ENCODE measurements at regions not wholly inside any gene's neighbourhood (a gene's known extent, or its start where the extent isn't known, plus 50 kb on each side); places are given as distances from the start of the nearest gene placed in this dataset.

- no peak overlapping the region for H3K4me3 ChIP-seq (ENCODE audit: low read depth, low read length)
- TF ChIP-seq CTCF (IDR thresholded peaks at IDR 0.05; ENCODE audit: low read depth, low read length): no peak
These were observed 466.3 kb upstream of the ACTRT1 start for GRCh38 chrX:128518508-128518907.

GRCh38 chrX:128517691-128518090, 465.5 kb upstream of the ACTRT1 start:
- H3K4me3 ChIP-seq (ENCODE audit: low read depth, low read length): no peak overlapping the region
- TF ChIP-seq CTCF (IDR thresholded peaks at IDR 0.05; ENCODE audit: low read depth, low read length): no peak

- TF ChIP-seq CTCF (IDR thresholded peaks at IDR 0.05; ENCODE audit: low read depth, low read length): no peak
- no peak overlapping the region for H3K4me3 ChIP-seq (ENCODE audit: low read depth, low read length)
These were observed 452.3 kb upstream of the ACTRT1 start for GRCh38 chrX:128504496-128504895.

- no peak overlapping the region for H3K4me3 ChIP-seq (ENCODE audit: low read depth, low read length)
- no peak for TF ChIP-seq CTCF (IDR thresholded peaks at IDR 0.05; ENCODE audit: low read depth, low read length)
These were observed 411.9 kb upstream of the ACTRT1 start for GRCh38 chrX:128464116-128464515.

- no peak overlapping the region for H3K4me3 ChIP-seq (ENCODE audit: low read depth, low read length)
- TF ChIP-seq CTCF (IDR thresholded peaks at IDR 0.05; ENCODE audit: low read depth, low read length): no peak
These were observed 408.6 kb upstream of the ACTRT1 start for GRCh38 chrX:128460835-128461234.

- TF ChIP-seq CTCF (IDR thresholded peaks at IDR 0.05; ENCODE audit: low read depth, low read length): no peak
- H3K4me3 ChIP-seq (ENCODE audit: low read depth, low read length): no peak overlapping the region
These were observed 406.7 kb upstream of the ACTRT1 start for GRCh38 chrX:128458888-128459287.

GRCh38 chrX:128457674-128458073, 405.5 kb upstream of the ACTRT1 start:
- TF ChIP-seq CTCF (IDR thresholded peaks at IDR 0.05; ENCODE audit: low read depth, low read length): no peak
- no peak overlapping the region for H3K4me3 ChIP-seq (ENCODE audit: low read depth, low read length)
